RWPE2 (cell line): ENCODE measurements at regions not wholly inside any gene's neighbourhood (a gene's known extent, or its start where the extent isn't known, plus 50 kb on each side); places are given as distances from the start of the nearest gene placed in this dataset.

Source experiments
- ATAC-seq: fragments of 200-7000 bp; cut with Tn5 transposase; 3 replicates; pipeline ENCODE4 v1.9.1; 2021; ENCODE audit warnings: low read depth
- DNase-seq: peaks from one replicate; pipeline ENCODE4 v3.0.0-alpha.2; 2020; ENCODE audit warnings: low spot score
- H3K27ac ChIP-seq: fragments of 450-650 bp; 2 replicates; pipeline ENCODE4 v1.5.1; 2017; ENCODE audit warnings: mild to moderate bottlenecking; ENCODE audit not compliant: poor library complexity, severe bottlenecking
- H3K27me3 ChIP-seq: fragments of 250-450 bp; sonication (Bioruptor Pico); 2 replicates; pipeline ENCODE4 v1.5.1; 2021; ENCODE audit warnings: mild to moderate bottlenecking, moderate library complexity; ENCODE audit not compliant: insufficient read depth, poor library complexity, severe bottlenecking
- H3K36me3 ChIP-seq: fragments of 250-450 bp; sonication (Bioruptor Pico); 2 replicates; pipeline ENCODE4 v1.5.1; 2020; ENCODE audit warnings: low read depth, mild to moderate bottlenecking, moderate library complexity
- H3K4me1 ChIP-seq: fragments of 250-450 bp; sonication (Bioruptor Pico); 2 replicates; pipeline ENCODE4 v1.5.1; 2021; ENCODE audit warnings: mild to moderate bottlenecking, moderate library complexity; ENCODE audit not compliant: insufficient read depth, poor library complexity, severe bottlenecking
- H3K4me3 ChIP-seq: fragments of 250-450 bp; sonication (Bioruptor Pico); 2 replicates; pipeline ENCODE4 v1.5.1; 2021; ENCODE audit warnings: mild to moderate bottlenecking, moderate library complexity; ENCODE audit not compliant: severe bottlenecking
- H3K9me3 ChIP-seq: fragments of 250-450 bp; sonication (Bioruptor Pico); 2 replicates; pipeline ENCODE4 v1.5.1; 2021; ENCODE audit warnings: mild to moderate bottlenecking, moderate library complexity; ENCODE audit not compliant: severe bottlenecking
- TF ChIP-seq, protein P1 (sequence below): fragments of 450-650 bp; IDR thresholded peaks from one replicate; pipeline ENCODE4 v1.5.1; 2017; ENCODE audit warnings: mild to moderate bottlenecking, moderate library complexity; ENCODE audit not compliant: poor library complexity, severe bottlenecking

DNA sequence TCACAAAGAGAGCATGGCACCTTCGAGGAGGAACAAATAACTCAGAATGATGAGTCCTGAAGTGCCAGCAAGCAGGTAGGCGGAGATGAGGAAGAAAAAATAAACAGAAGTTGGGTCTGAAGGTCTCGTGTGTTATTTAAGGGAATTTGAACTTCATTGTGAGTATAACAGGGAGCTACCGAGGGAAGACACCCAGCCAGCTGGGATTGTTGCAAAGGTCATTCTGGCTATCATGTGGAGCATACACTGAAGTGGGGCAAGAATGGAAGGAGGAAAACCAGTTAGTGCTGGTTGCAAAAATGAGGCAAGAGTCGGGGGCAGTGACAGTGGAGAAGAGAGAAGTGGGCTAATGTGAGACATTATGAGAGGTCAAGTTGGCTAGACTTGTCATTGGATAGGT lies 53.6 kb upstream of the RAP1A start:
- H3K36me3 ChIP-seq = no peaks in the 10 kb centered on the region
- TF ChIP-seq, protein P1, sequence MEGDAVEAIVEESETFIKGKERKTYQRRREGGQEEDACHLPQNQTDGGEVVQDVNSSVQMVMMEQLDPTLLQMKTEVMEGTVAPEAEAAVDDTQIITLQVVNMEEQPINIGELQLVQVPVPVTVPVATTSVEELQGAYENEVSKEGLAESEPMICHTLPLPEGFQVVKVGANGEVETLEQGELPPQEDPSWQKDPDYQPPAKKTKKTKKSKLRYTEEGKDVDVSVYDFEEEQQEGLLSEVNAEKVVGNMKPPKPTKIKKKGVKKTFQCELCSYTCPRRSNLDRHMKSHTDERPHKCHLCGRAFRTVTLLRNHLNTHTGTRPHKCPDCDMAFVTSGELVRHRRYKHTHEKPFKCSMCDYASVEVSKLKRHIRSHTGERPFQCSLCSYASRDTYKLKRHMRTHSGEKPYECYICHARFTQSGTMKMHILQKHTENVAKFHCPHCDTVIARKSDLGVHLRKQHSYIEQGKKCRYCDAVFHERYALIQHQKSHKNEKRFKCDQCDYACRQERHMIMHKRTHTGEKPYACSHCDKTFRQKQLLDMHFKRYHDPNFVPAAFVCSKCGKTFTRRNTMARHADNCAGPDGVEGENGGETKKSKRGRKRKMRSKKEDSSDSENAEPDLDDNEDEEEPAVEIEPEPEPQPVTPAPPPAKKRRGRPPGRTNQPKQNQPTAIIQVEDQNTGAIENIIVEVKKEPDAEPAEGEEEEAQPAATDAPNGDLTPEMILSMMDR = no peak
- no peak overlapping the region for H3K4me3 ChIP-seq
- ATAC-seq (no peak), DNase-seq (no peak)
- no peaks in the 10 kb centered on the region for H3K27me3 ChIP-seq
- peaks cover 8% of the 10 kb centered on the region for H3K4me1 ChIP-seq
- no peak overlapping the region for H3K27ac ChIP-seq
- H3K9me3 ChIP-seq = no peaks in the 10 kb centered on the region

DNA sequence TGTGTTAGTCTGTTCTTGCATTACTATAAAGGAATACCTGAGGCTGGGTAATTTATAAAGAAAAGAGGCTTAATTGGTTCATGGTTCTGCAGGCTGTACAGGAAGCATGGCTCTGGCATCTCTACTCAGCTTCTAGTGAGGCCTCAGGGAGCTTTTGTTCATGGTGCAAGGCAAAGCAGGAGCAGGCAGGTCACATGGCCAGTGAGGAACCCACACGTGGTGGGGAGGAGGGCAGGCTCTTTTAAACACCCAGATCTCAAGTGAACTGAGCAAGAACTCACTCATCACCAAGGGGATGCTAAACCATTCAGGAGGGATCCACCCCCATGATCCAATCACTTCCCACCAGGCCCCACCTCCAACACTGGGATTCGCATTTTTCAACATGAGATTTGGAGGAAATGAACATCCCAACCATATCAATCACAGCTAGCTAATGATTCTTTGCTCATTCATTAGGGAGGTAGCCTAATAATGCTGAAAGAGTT lies 51.4 kb upstream of the RAP1A start:
- peaks cover 8% of the 10 kb centered on the region for H3K4me1 ChIP-seq
- DNase-seq = no peak
- no peak overlapping the region for H3K4me3 ChIP-seq
- no peaks in the 10 kb centered on the region for H3K27me3 ChIP-seq
- no peak overlapping the region for H3K27ac ChIP-seq
- TF ChIP-seq, protein P1 = no peak
- no peaks in the 10 kb centered on the region for H3K36me3 ChIP-seq
- no peaks in the 10 kb centered on the region for H3K9me3 ChIP-seq
- ATAC-seq = no peak
